ENCODE measurements at regions not wholly inside any gene's neighbourhood (a gene's known extent, or its start where the extent isn't known, plus 50 kb on each side); places are given as distances from the start of the nearest gene placed in this dataset.

DNA sequence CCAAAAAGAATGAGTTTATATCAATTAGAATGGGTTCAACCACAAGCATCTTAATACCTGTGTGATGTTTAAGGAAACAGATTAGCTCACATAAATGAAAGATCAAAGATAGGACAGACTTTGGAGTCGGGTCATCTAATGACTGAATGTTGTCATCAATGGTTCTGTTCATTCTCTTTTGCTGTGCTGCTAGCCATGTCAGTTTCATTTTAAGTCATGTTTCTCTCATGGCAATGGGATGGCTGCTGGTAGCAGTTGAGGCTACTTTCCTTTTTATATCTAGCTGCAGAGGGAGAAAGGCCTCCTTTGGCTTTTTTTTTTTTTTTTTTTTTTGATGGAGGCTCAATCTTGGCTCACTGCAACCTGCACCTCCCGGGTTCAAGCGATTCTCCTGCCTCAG is 86.9 kb upstream of the SPAG17 start:
- TF ChIP-seq EZH2 (IDR thresholded peaks at IDR 0.05; ENCODE audit: low read depth) = no peak
- TF ChIP-seq CTCF (conservative IDR thresholded peaks at IDR 0.05) = no peak
- H3K4me2 ChIP-seq = no peak overlapping the region
- no peaks in the 10 kb centered on the region for H3K9me3 ChIP-seq (ENCODE audit: insufficient read depth, low read depth)
- H3K27me3 ChIP-seq (ENCODE audit: insufficient read depth, low read depth) = peaks cover 21% of the 10 kb centered on the region; the same call in 1 of the 2 replicates
- no peaks in the 10 kb centered on the region for H3K9me2 ChIP-seq (ENCODE audit: insufficient read depth)
- CTCF ChIA-PET = no interaction called here
- H2AFZ ChIP-seq = no peak overlapping the region
- no peak overlapping the region for H3K4me3 ChIP-seq
- no peak overlapping the region for H3K27ac ChIP-seq
- H3K4me1 ChIP-seq (replicated peaks; ENCODE audit: insufficient read depth) = no peaks in the 10 kb centered on the region
- intact Hi-C loops (cut with micrococcal nuclease; ENCODE audit: unreplicated experiment) = no loop called here
- no peaks in the 10 kb centered on the region for H3K36me3 ChIP-seq (ENCODE audit: low read depth)
- H3K79me2 ChIP-seq (ENCODE audit: low read depth) = no peaks in the 10 kb centered on the region
- no peak for DNase-seq
- BruUV-seq (replicated peaks) = no TSS peak
- H3F3A ChIP-seq (ENCODE audit: insufficient read depth, low read depth) = no peaks in the 10 kb centered on the region
- POLR2A ChIA-PET (ENCODE audit: unreplicated experiment) = no interaction called here
- no peaks in the 10 kb centered on the region for H4K20me1 ChIP-seq (ENCODE audit: insufficient read depth)

DNA sequence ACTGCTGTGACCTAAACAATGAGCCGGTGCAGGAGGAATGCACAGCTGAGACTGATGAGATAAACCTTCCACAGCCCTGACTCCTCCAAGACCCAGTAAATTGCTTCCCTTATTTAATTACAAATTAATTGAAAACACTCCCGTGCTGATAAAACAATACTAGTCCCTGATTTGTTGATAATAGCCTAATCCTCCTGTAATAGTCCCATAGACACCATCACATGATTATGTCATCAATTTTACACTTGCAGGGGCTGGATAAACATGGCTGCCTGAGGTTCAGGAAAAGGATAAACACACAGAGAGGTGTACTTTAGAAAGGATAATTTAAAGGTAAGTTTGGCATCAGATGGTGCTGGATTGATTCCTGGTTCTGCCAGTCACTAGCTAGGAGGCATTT is 84.6 kb upstream of the SPAG17 start:
- peaks cover 18% of the 10 kb centered on the region; the same call in 1 of the 2 replicates for H3K27me3 ChIP-seq (ENCODE audit: insufficient read depth, low read depth)
- H3K4me3 ChIP-seq = no peak overlapping the region
- H4K20me1 ChIP-seq (ENCODE audit: insufficient read depth) = no peaks in the 10 kb centered on the region
- intact Hi-C loops (cut with micrococcal nuclease; ENCODE audit: unreplicated experiment) = no loop called here
- CTCF ChIA-PET = no interaction called here
- H3K79me2 ChIP-seq (ENCODE audit: low read depth) = no peaks in the 10 kb centered on the region
- no peaks in the 10 kb centered on the region for H3K9me3 ChIP-seq (ENCODE audit: insufficient read depth, low read depth)
- H2AFZ ChIP-seq = no peak overlapping the region
- no peaks in the 10 kb centered on the region for H3K9me2 ChIP-seq (ENCODE audit: insufficient read depth)
- H3K4me1 ChIP-seq (replicated peaks; ENCODE audit: insufficient read depth) = no peaks in the 10 kb centered on the region
- TF ChIP-seq CTCF (conservative IDR thresholded peaks at IDR 0.05) (no peak), EZH2 (IDR thresholded peaks at IDR 0.05; ENCODE audit: low read depth) (no peak)
- no TSS peak for BruUV-seq (replicated peaks)
- no peaks in the 10 kb centered on the region for H3F3A ChIP-seq (ENCODE audit: insufficient read depth, low read depth)
- H3K4me2 ChIP-seq = no peak overlapping the region
- H3K27ac ChIP-seq = no peak overlapping the region
- no peak for DNase-seq
- no peaks in the 10 kb centered on the region for H3K36me3 ChIP-seq (ENCODE audit: low read depth)
- POLR2A ChIA-PET (ENCODE audit: unreplicated experiment) = no interaction called here

DNA sequence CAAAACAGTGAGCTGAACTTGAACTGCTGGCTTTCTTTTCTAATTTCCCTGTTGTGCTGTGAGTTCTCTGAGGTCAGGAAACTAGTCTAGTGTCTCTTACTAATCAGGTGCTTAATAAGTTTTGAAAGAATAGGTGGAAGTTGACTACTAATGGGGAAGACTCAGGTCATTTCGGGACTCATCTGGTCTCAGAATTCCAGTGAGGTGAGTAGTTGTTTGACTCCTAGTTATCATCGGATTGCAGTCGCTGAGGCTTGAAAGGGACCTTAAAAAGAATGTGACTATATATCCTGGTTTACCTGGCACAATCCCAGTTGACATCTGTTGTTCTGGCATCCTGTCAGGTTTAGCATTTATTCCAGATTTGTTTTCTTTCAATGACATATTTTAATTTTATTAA is 81.4 kb upstream of the SPAG17 start:
- POLR2A ChIA-PET (ENCODE audit: unreplicated experiment) = no interaction called here
- TF ChIP-seq EZH2 (IDR thresholded peaks at IDR 0.05; ENCODE audit: low read depth) = no peak
- TF ChIP-seq CTCF (conservative IDR thresholded peaks at IDR 0.05) = no peak
- no peak overlapping the region for H2AFZ ChIP-seq
- H3K79me2 ChIP-seq (ENCODE audit: low read depth) = no peaks in the 10 kb centered on the region
- no peaks in the 10 kb centered on the region for H3K36me3 ChIP-seq (ENCODE audit: low read depth)
- H3K9me2 ChIP-seq (ENCODE audit: insufficient read depth) = no peaks in the 10 kb centered on the region
- no peaks in the 10 kb centered on the region for H3K4me1 ChIP-seq (replicated peaks; ENCODE audit: insufficient read depth)
- H3K4me3 ChIP-seq = no peak overlapping the region
- BruUV-seq (replicated peaks) = no TSS peak
- CTCF ChIA-PET = no interaction called here
- no peak overlapping the region for H3K4me2 ChIP-seq
- no peaks in the 10 kb centered on the region for H4K20me1 ChIP-seq (ENCODE audit: insufficient read depth)
- H3K27ac ChIP-seq = no peak overlapping the region
- no peaks in the 10 kb centered on the region for H3K9me3 ChIP-seq (ENCODE audit: insufficient read depth, low read depth)
- peak in 1 of 2 experiments; percentile 40 for DNase-seq
- 0 out of 2 replicates have a peak, but pooled peaks cover 6% of the 10 kb centered on the region for H3K27me3 ChIP-seq (ENCODE audit: insufficient read depth, low read depth)
- intact Hi-C loops (cut with micrococcal nuclease; ENCODE audit: unreplicated experiment) = no loop called here
- H3F3A ChIP-seq (ENCODE audit: insufficient read depth, low read depth) = no peaks in the 10 kb centered on the region
